Activated naive CD8-positive, alpha-beta T cell treated with anti-CD3 and anti-CD28 coated beads, Interleukin-2, amount 50 U/mL, for 24 hours (primary cell): ENCODE measurements at regions not wholly inside any gene's neighbourhood (a gene's known extent, or its start where the extent isn't known, plus 50 kb on each side); places are given as distances from the start of the nearest gene placed in this dataset.

Experiments used
- ATAC-seq: fragments of 150-1000 bp; cut with Tn5 transposase; one replicate; pipeline ENCODE4 v1.10.0; 2021
- DNase-seq: peaks from one replicate; pipeline ENCODE4 v3.0.0; 2021
- H3K27ac Mint-ChIP-seq: one replicate; pipeline ENCODE4 v1.8.0; 2021; ENCODE audit warnings: mild to moderate bottlenecking, mixed read lengths
- H3K27me3 Mint-ChIP-seq: one replicate; pipeline ENCODE4 v1.8.0; 2021; ENCODE audit warnings: mixed read lengths
- H3K36me3 Mint-ChIP-seq: one replicate; pipeline ENCODE4 v1.8.0; 2021; ENCODE audit warnings: low read depth, mixed read lengths
- H3K4me1 Mint-ChIP-seq: one replicate; pipeline ENCODE4 v1.8.0; 2021; ENCODE audit warnings: mixed read lengths
- H3K4me3 Mint-ChIP-seq: one replicate; pipeline ENCODE4 v1.8.0; 2021; ENCODE audit warnings: mild to moderate bottlenecking, moderate library complexity, mixed read lengths
- H3K9me3 Mint-ChIP-seq: one replicate; pipeline ENCODE4 v1.8.0; 2021; ENCODE audit warnings: mixed read lengths

DNA sequence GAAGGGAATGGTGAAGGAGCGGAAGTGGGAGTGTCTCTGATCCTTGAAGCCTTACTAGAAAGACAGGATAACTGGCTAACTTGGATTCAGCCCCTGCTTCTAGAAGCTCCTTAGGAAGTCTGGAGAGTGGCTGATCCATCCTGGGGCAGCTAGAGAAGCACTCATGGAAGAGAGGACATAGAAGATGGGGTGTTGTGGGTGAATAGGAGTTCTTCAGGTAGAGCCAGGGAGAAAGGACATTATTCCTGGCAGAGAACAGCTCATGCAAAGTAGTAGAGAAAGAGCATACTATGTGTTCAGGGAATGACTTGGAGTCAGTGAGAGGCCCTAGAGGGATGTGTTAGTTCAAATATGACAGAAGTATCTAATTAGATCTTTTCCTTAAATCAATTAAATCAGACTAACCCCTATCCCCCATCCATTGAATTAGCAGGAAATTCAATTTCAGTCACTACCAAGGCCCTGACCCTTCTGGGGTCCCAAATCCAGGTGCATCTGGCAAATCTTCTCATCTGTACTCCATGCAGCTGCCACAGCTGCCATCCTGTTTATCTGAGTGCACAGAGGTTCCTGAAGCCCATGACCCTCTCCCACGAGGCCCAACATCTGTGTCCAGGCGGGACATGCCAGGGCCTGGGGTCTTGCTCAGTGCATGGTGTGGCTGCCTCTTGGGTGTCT lies 130.7 kb downstream of the DHX35 start:
- no peaks in the 10 kb centered on the region for H3K36me3 Mint-ChIP-seq
- no peak overlapping the region for H3K27ac Mint-ChIP-seq
- H3K4me1 Mint-ChIP-seq = peaks cover 2% of the 10 kb centered on the region
- DNase-seq = no peak
- ATAC-seq = no peak
- H3K4me3 Mint-ChIP-seq = no peak overlapping the region
- H3K27me3 Mint-ChIP-seq = peaks cover 19% of the 10 kb centered on the region
- H3K9me3 Mint-ChIP-seq = peaks cover 5% of the 10 kb centered on the region

DNA sequence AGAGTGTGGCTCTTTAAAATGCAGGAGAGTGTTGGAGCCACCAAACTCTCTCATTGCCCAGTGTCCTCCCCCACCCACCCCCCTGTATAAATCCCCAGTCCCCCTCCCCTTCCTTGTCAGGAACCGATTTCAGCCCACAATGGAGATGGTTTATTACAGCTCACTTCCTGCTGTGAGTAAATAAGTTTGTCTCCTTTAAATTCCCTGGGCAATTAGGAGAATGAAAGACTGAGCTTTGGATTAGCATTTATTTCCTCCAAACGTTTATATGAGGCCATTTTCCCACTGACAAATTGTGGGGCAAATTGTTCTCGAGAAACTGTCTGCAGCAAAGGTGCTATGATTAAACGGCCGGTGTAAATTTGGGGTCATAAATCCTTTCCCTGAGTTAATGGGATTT lies 128.8 kb downstream of the DHX35 start:
- Mint-ChIP-seq H3K27me3 (peaks cover 16% of the 10 kb centered on the region), H3K9me3 (peaks cover 5% of the 10 kb centered on the region), H3K4me1 (peaks cover 2% of the 10 kb centered on the region), H3K27ac (no peak overlapping the region), H3K36me3 (no peaks in the 10 kb centered on the region), H3K4me3 (no peak overlapping the region)
- ATAC-seq (no peak), DNase-seq (no peak)

DNA sequence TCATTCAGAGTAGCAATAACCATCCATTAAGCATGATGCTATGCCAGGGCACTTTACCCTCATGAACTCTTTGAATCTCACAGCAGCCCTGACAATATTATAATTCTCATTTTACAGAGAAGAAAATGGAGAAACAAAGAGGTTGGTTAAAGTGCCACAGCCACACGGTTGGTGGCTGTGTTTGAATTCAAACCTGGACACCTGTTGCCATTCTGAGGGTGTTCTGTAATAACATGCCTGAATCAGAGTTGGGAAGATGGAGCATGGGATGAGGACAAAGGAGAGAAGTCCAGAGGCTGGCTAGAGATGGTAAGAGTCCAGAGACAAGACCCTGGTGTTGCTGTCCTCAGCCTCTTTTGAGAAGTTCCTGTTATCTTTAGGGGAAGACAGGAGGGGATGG lies 127.7 kb downstream of the DHX35 start:
- H3K27me3 Mint-ChIP-seq = peaks cover 16% of the 10 kb centered on the region
- ATAC-seq (no peak), DNase-seq (no peak)
- no peaks in the 10 kb centered on the region for H3K36me3 Mint-ChIP-seq
- no peak overlapping the region for H3K27ac Mint-ChIP-seq
- H3K4me3 Mint-ChIP-seq = no peak overlapping the region
- peaks cover 5% of the 10 kb centered on the region for H3K9me3 Mint-ChIP-seq
- H3K4me1 Mint-ChIP-seq = peaks cover 2% of the 10 kb centered on the region
